T1000 (cell line): ENCODE measurements at regions not wholly inside any gene's neighbourhood (a gene's known extent, or its start where the extent isn't known, plus 50 kb on each side); places are given as distances from the start of the nearest gene placed in this dataset.

ENCODE experiments used
- DNase-seq: peaks from one replicate; lab custom pipeline; 2025; ENCODE audit warnings: mixed read lengths; lab: John Stamatoyannopoulos, UW

- DNase-seq, result no peak
Measured at GRCh38 chr2:108067820-108068405, 81.6 kb downstream of the SLC5A7 start.

GRCh38 chr2:108069515-108070310, 83.4 kb downstream of the SLC5A7 start:
- no peak for DNase-seq

GRCh38 chr2:108073415-108074072, 87.2 kb downstream of the SLC5A7 start:
- no peak for DNase-seq

GRCh38 chr2:108074150-108074549, 87.8 kb downstream of the SLC5A7 start:
- no peak for DNase-seq

GRCh38 chr2:108074946-108075345, 88.6 kb downstream of the SLC5A7 start:
- no peak for DNase-seq

GRCh38 chr2:108076527-108076926, 90.2 kb downstream of the SLC5A7 start:
- no peak for DNase-seq

GRCh38 chr2:108079736-108080135, 93.4 kb downstream of the SLC5A7 start:
- DNase-seq, result no peak

GRCh38 chr2:108080177-108080576, 93.9 kb downstream of the SLC5A7 start:
- no peak for DNase-seq

- no peak for DNase-seq
Measured at GRCh38 chr2:108082978-108083377, 96.7 kb downstream of the SLC5A7 start.

- DNase-seq, result no peak
Measured at GRCh38 chr2:108084311-108084710, 98.0 kb downstream of the SLC5A7 start.

GRCh38 chr2:108092886-108093285, 106.6 kb downstream of the SLC5A7 start:
- DNase-seq, result no peak

- DNase-seq, result peak; percentile 25
Measured at GRCh38 chr2:108101481-108101880, 115.2 kb downstream of the SLC5A7 start.

- DNase-seq, result no peak
Measured at GRCh38 chr2:108106731-108107130, 120.4 kb downstream of the SLC5A7 start.

GRCh38 chr2:108111936-108112335, 125.6 kb downstream of the SLC5A7 start:
- no peak for DNase-seq

GRCh38 chr2:108115868-108116267, 123.9 kb upstream of the SULT1C3 start:
- DNase-seq, result no peak

GRCh38 chr2:108118996-108119395, 120.8 kb upstream of the SULT1C3 start:
- no peak for DNase-seq

- DNase-seq, result no peak
Measured at GRCh38 chr2:108119492-108119891, 120.3 kb upstream of the SULT1C3 start.

GRCh38 chr2:108124736-108125495, 114.9 kb upstream of the SULT1C3 start:
- DNase-seq, result no peak

GRCh38 chr2:108125581-108125980, 114.2 kb upstream of the SULT1C3 start:
- no peak for DNase-seq

GRCh38 chr2:108128249-108128648, 111.5 kb upstream of the SULT1C3 start:
- DNase-seq, result no peak

- no peak for DNase-seq
Measured at GRCh38 chr2:108129636-108130035, 110.1 kb upstream of the SULT1C3 start.

GRCh38 chr2:108133457-108133856, 106.3 kb upstream of the SULT1C3 start:
- DNase-seq, result no peak
